ENCODE measurements at regions not wholly inside any gene's neighbourhood (a gene's known extent, or its start where the extent isn't known, plus 50 kb on each side); places are given as distances from the start of the nearest gene placed in this dataset.

DNA sequence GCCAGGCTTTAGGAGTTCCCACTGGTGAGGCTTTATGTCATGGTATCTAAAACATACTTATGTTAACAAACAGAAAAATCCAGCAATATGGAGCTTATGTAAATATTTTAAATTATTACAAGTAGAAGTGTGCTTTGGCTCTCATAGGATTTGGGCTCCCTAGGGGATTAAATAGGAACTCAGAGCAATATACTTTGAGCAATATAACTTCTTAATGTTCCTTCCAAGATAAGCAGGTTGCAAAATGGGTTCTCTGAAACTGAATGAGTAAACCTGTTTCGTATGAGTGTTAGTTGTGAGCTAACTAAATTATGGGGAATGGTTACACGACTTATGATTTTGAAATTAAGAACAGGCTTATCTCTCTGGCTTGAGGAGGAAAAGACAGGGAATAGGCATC is 366.1 kb upstream of the ZNF385D start:
- Histone ChIP-seq H3K27me3 (ENCODE audit: insufficient read depth, low read length) (no peaks in the 10 kb centered on the region), H4K20me1 (ENCODE audit: insufficient read depth, low read length) (no peaks in the 10 kb centered on the region), H3K4me1 (ENCODE audit: insufficient read depth, low read length) (no peaks in the 10 kb centered on the region), H2AFZ (ENCODE audit: low read length) (no peak overlapping the region), H3K4me3 (ENCODE audit: insufficient read depth, low read length) (no peak overlapping the region), H3K36me3 (ENCODE audit: insufficient read depth, low read length) (no peaks in the 10 kb centered on the region), H3K9me3 (ENCODE audit: low read depth, low read length) (no peaks in the 10 kb centered on the region), H3K27ac (ENCODE audit: low read depth, low read length) (no peak overlapping the region), H3K79me2 (ENCODE audit: insufficient read depth, low read length) (no peaks in the 10 kb centered on the region), H3K4me2 (ENCODE audit: insufficient read depth, low read length) (no peak overlapping the region)
- TF ChIP-seq, protein P1, sequence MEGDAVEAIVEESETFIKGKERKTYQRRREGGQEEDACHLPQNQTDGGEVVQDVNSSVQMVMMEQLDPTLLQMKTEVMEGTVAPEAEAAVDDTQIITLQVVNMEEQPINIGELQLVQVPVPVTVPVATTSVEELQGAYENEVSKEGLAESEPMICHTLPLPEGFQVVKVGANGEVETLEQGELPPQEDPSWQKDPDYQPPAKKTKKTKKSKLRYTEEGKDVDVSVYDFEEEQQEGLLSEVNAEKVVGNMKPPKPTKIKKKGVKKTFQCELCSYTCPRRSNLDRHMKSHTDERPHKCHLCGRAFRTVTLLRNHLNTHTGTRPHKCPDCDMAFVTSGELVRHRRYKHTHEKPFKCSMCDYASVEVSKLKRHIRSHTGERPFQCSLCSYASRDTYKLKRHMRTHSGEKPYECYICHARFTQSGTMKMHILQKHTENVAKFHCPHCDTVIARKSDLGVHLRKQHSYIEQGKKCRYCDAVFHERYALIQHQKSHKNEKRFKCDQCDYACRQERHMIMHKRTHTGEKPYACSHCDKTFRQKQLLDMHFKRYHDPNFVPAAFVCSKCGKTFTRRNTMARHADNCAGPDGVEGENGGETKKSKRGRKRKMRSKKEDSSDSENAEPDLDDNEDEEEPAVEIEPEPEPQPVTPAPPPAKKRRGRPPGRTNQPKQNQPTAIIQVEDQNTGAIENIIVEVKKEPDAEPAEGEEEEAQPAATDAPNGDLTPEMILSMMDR (IDR thresholded peaks at IDR 0.05; ENCODE audit: extremely low read depth, low read depth, low read length): no peak
- DNase-seq (ENCODE audit: insufficient read length, low spot score, missing footprints): no peak

DNA sequence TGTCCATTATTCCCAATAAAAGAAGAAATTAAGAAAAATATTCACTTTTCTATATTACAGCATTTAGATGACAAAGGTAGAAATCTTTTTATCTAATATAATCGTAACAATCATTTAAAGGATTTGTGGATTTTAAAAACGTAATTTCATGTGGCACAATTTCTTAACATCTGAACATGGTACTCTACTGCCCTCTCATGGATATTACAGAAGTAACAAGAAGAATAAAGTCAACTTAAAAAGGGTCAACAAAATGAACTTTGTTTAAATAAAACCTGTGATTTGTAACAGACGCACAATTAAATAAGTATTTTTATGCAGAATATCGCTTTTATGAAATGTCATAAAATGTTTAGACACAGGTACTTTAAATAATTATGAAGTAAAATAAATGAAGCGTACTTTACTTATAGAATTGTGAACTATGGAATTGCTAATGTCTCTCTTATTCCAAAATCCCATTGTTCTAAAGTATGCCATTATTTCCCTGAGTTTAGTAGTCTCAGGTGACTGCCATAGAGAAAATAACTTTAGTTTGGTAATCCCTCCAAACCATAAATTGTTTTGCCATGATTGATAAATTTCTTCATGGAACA is 366.8 kb upstream of the ZNF385D start:
- no peaks in the 10 kb centered on the region for H3K27me3 ChIP-seq (ENCODE audit: insufficient read depth, low read length)
- H2AFZ ChIP-seq (ENCODE audit: low read length): no peak overlapping the region
- no peaks in the 10 kb centered on the region for H3K9me3 ChIP-seq (ENCODE audit: low read depth, low read length)
- no peak overlapping the region for H3K27ac ChIP-seq (ENCODE audit: low read depth, low read length)
- no peaks in the 10 kb centered on the region for H4K20me1 ChIP-seq (ENCODE audit: insufficient read depth, low read length)
- no peaks in the 10 kb centered on the region for H3K4me1 ChIP-seq (ENCODE audit: insufficient read depth, low read length)
- no peak overlapping the region for H3K4me3 ChIP-seq (ENCODE audit: insufficient read depth, low read length)
- TF ChIP-seq, protein P1 (IDR thresholded peaks at IDR 0.05; ENCODE audit: extremely low read depth, low read depth, low read length): peak; percentile 55
- DNase-seq (ENCODE audit: insufficient read length, low spot score, missing footprints): no peak
- H3K4me2 ChIP-seq (ENCODE audit: insufficient read depth, low read length): no peak overlapping the region
- no peaks in the 10 kb centered on the region for H3K36me3 ChIP-seq (ENCODE audit: insufficient read depth, low read length)
- no peaks in the 10 kb centered on the region for H3K79me2 ChIP-seq (ENCODE audit: insufficient read depth, low read length)

DNA sequence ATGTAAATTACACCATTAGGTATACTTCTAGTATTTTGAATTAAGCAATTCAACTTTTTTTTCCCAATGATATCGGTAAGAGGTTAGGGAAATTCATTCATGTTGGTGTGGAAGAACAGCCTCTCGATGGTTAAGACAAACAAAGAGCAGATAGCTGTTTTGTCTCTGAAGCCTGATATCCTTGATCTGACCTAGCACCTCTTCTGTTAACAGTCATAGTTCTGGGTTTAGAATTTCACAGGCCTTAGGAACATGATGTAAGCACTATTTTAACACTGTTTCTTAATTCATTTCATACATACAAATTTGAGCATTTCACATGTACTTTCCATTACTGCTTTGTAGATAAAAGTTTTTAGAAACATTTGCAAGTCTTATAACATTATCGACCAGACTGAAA is 367.5 kb upstream of the ZNF385D start:
- Histone ChIP-seq H3K36me3 (ENCODE audit: insufficient read depth, low read length) (no peaks in the 10 kb centered on the region), H3K27me3 (ENCODE audit: insufficient read depth, low read length) (no peaks in the 10 kb centered on the region), H3K4me2 (ENCODE audit: insufficient read depth, low read length) (no peak overlapping the region), H3K79me2 (ENCODE audit: insufficient read depth, low read length) (no peaks in the 10 kb centered on the region), H3K9me3 (ENCODE audit: low read depth, low read length) (no peaks in the 10 kb centered on the region), H3K4me3 (ENCODE audit: insufficient read depth, low read length) (no peak overlapping the region), H3K4me1 (ENCODE audit: insufficient read depth, low read length) (no peaks in the 10 kb centered on the region), H2AFZ (ENCODE audit: low read length) (no peak overlapping the region), H4K20me1 (ENCODE audit: insufficient read depth, low read length) (no peaks in the 10 kb centered on the region), H3K27ac (ENCODE audit: low read depth, low read length) (no peak overlapping the region)
- DNase-seq (ENCODE audit: insufficient read length, low spot score, missing footprints): no peak
- TF ChIP-seq, protein P1 (IDR thresholded peaks at IDR 0.05; ENCODE audit: extremely low read depth, low read depth, low read length): no peak

DNA sequence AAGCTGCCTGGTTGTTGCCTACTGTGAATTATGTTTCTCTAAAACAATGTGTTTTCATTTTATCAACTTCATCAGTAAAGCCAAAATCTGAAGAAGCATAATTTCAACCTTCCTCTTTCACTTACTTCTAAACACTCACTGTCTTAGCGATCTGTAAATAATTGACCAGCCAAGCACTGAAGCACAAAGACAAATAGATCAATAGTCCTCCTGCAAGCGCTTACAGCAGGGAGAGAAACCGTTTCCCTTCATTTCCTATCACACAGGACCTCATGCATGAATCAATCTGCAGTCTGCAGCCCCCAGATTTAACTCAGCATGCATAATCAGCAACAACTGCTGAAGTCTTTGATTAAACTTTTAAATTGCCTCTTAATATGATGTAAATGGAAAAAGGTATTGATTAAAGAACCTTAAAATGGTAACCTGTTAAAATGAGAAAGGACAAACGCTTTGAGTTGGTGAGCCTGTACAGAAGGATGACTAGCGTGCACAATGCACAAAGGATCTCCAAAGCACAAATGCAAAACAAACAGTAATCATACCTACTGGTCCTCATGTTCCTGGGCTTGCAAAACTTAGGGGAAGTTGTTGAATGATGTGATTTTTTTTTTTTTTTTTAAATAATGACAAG is 370.2 kb upstream of the ZNF385D start:
- H3K36me3 ChIP-seq (ENCODE audit: insufficient read depth, low read length): no peaks in the 10 kb centered on the region
- no peaks in the 10 kb centered on the region for H4K20me1 ChIP-seq (ENCODE audit: insufficient read depth, low read length)
- no peaks in the 10 kb centered on the region for H3K9me3 ChIP-seq (ENCODE audit: low read depth, low read length)
- no peaks in the 10 kb centered on the region for H3K27me3 ChIP-seq (ENCODE audit: insufficient read depth, low read length)
- no peaks in the 10 kb centered on the region for H3K79me2 ChIP-seq (ENCODE audit: insufficient read depth, low read length)
- H3K4me3 ChIP-seq (ENCODE audit: insufficient read depth, low read length): no peak overlapping the region
- TF ChIP-seq, protein P1 (IDR thresholded peaks at IDR 0.05; ENCODE audit: extremely low read depth, low read depth, low read length): no peak
- H3K27ac ChIP-seq (ENCODE audit: low read depth, low read length): no peak overlapping the region
- no peak for DNase-seq (ENCODE audit: insufficient read length, low spot score, missing footprints)
- no peak overlapping the region for H3K4me2 ChIP-seq (ENCODE audit: insufficient read depth, low read length)
- no peak overlapping the region for H2AFZ ChIP-seq (ENCODE audit: low read length)
- H3K4me1 ChIP-seq (ENCODE audit: insufficient read depth, low read length): no peaks in the 10 kb centered on the region
